ENCODE measurements at regions not wholly inside any gene's neighbourhood (a gene's known extent, or its start where the extent isn't known, plus 50 kb on each side); places are given as distances from the start of the nearest gene placed in this dataset.
"Not testable (repeated sequence)": the region's sequence is repeated elsewhere in the genome, so short reads cannot be mapped to it uniquely, and the experiment has no call there.

- H3K4me1 ChIP-seq (ENCODE audit: control insufficient read depth in 1 of 2, insufficient read depth in 2 of 2, low read length in 2 of 2); H3K27me3 ChIP-seq (ENCODE audit: control insufficient read depth in 1 of 2, insufficient read depth in 2 of 2, low read length in 1 of 2); DNase-seq; H3K9me3 ChIP-seq (ENCODE audit: control insufficient read depth, low read length); H3K36me3 ChIP-seq (ENCODE audit: control insufficient read depth in 1 of 2, insufficient read depth in 2 of 2, low read length in 1 of 2); H3K4me3 ChIP-seq (ENCODE audit: low read length in 2 of 2); H3K27ac ChIP-seq (ENCODE audit: low read depth in 1 of 2, low read length in 2 of 2); ATAC-seq (ENCODE audit: low FRiP score); intact Hi-C loops (cut with DNase I): not testable (repeated sequence)
- WGBS, 2 donors, result 92% methylated on average over 11 of the region's 11 CpGs
Observed at GRCh38 chr5:44756097-44756496, 52.6 kb upstream of the MRPS30 start.

GRCh38 chr5:44747396-44747795 lies 61.4 kb upstream of the MRPS30 start:
- Histone ChIP-seq H3K27ac (ENCODE audit: low read depth in 1 of 2, low read length in 2 of 2) (no peak overlapping the region), H3K27me3 (ENCODE audit: control insufficient read depth in 1 of 2, insufficient read depth in 2 of 2, low read length in 1 of 2) (peaks cover 0 to 1% of the 10 kb centered on the region in 2 donors), H3K9me3 (ENCODE audit: control insufficient read depth, low read length) (no peaks in the 10 kb centered on the region), H3K4me3 (ENCODE audit: low read length in 2 of 2) (no peak overlapping the region), H3K36me3 (ENCODE audit: control insufficient read depth in 1 of 2, insufficient read depth in 2 of 2, low read length in 1 of 2) (no peaks in the 10 kb centered on the region), H3K4me1 (ENCODE audit: control insufficient read depth in 1 of 2, insufficient read depth in 2 of 2, low read length in 2 of 2) (no peaks in the 10 kb centered on the region)
- DNase-seq (no peak), ATAC-seq (ENCODE audit: low FRiP score) (no peak)
- WGBS, 2 donors, result 37 to 46% methylated on average over 1 of the region's 1 CpG
- intact Hi-C loops (cut with DNase I), result no loop called here

GRCh38 chr5:44740660-44741059 lies 68.1 kb upstream of the MRPS30 start:
- Histone ChIP-seq H3K27ac (ENCODE audit: low read depth in 1 of 2, low read length in 2 of 2) (no peak overlapping the region), H3K4me3 (ENCODE audit: low read length in 2 of 2) (no peak overlapping the region), H3K4me1 (ENCODE audit: control insufficient read depth in 1 of 2, insufficient read depth in 2 of 2, low read length in 2 of 2) (no peaks in the 10 kb centered on the region), H3K9me3 (ENCODE audit: control insufficient read depth, low read length) (no peaks in the 10 kb centered on the region), H3K27me3 (ENCODE audit: control insufficient read depth in 1 of 2, insufficient read depth in 2 of 2, low read length in 1 of 2) (no peaks in the 10 kb centered on the region), H3K36me3 (ENCODE audit: control insufficient read depth in 1 of 2, insufficient read depth in 2 of 2, low read length in 1 of 2) (no peaks in the 10 kb centered on the region)
- intact Hi-C loops (cut with DNase I), result no loop called here
- DNase-seq (no peak), ATAC-seq (ENCODE audit: low FRiP score) (no peak)

- intact Hi-C loops (cut with DNase I), result no loop called here
- no peaks in the 10 kb centered on the region for H3K9me3 ChIP-seq (ENCODE audit: control insufficient read depth, low read length)
- no peak for ATAC-seq (ENCODE audit: low FRiP score)
- H3K27me3 ChIP-seq (ENCODE audit: control insufficient read depth in 1 of 2, insufficient read depth in 2 of 2, low read length in 1 of 2), result no peaks in the 10 kb centered on the region
- no peaks in the 10 kb centered on the region for H3K4me1 ChIP-seq (ENCODE audit: control insufficient read depth in 1 of 2, insufficient read depth in 2 of 2, low read length in 2 of 2)
- DNase-seq, result no peak
- H3K36me3 ChIP-seq (ENCODE audit: control insufficient read depth in 1 of 2, insufficient read depth in 2 of 2, low read length in 1 of 2), result no peaks in the 10 kb centered on the region
- WGBS, 2 donors, result 78 to 85% methylated on average over 1 of the region's 1 CpG
- no peak overlapping the region for H3K4me3 ChIP-seq (ENCODE audit: low read length in 2 of 2)
- no peak overlapping the region for H3K27ac ChIP-seq (ENCODE audit: low read depth in 1 of 2, low read length in 2 of 2)
Observed at GRCh38 chr5:44729536-44729935, 79.2 kb upstream of the MRPS30 start.

GRCh38 chr5:44727100-44727499 lies 81.6 kb upstream of the MRPS30 start:
- WGBS, 2 donors, result 55 to 76% methylated on average over 1 of the region's 1 CpG
- intact Hi-C loops (cut with DNase I), result no loop called here

GRCh38 chr5:44719856-44720255 lies 88.9 kb upstream of the MRPS30 start:
- intact Hi-C loops (cut with DNase I), result no loop called here
- Histone ChIP-seq H3K36me3 (ENCODE audit: control insufficient read depth in 1 of 2, insufficient read depth in 2 of 2, low read length in 1 of 2) (no peaks in the 10 kb centered on the region), H3K27me3 (ENCODE audit: control insufficient read depth in 1 of 2, insufficient read depth in 2 of 2, low read length in 1 of 2) (no peaks in the 10 kb centered on the region), H3K9me3 (ENCODE audit: control insufficient read depth, low read length) (no peaks in the 10 kb centered on the region), H3K27ac (ENCODE audit: low read depth in 1 of 2, low read length in 2 of 2) (no peak overlapping the region), H3K4me3 (ENCODE audit: low read length in 2 of 2) (no peak overlapping the region), H3K4me1 (ENCODE audit: control insufficient read depth in 1 of 2, insufficient read depth in 2 of 2, low read length in 2 of 2) (no peaks in the 10 kb centered on the region)
- DNase-seq (no peak), ATAC-seq (ENCODE audit: low FRiP score) (peak; percentile 64)
- 71% methylated on average over 2 of the region's 2 CpGs for WGBS, 2 donors

More at GRCh38 chr5:44727100-44727499, 81.6 kb upstream of the MRPS30 start:
- ATAC-seq (ENCODE audit: low FRiP score), result no peak
- no peak for DNase-seq
- H3K36me3 ChIP-seq (ENCODE audit: control insufficient read depth in 1 of 2, insufficient read depth in 2 of 2, low read length in 1 of 2), result no peaks in the 10 kb centered on the region
- H3K4me3 ChIP-seq (ENCODE audit: low read length in 2 of 2), result no peak overlapping the region
- no peaks in the 10 kb centered on the region for H3K9me3 ChIP-seq (ENCODE audit: control insufficient read depth, low read length)
- no peak overlapping the region for H3K27ac ChIP-seq (ENCODE audit: low read depth in 1 of 2, low read length in 2 of 2)
- no peaks in the 10 kb centered on the region for H3K4me1 ChIP-seq (ENCODE audit: control insufficient read depth in 1 of 2, insufficient read depth in 2 of 2, low read length in 2 of 2)
- no peaks in the 10 kb centered on the region for H3K27me3 ChIP-seq (ENCODE audit: control insufficient read depth in 1 of 2, insufficient read depth in 2 of 2, low read length in 1 of 2)

- H3K4me1 ChIP-seq (ENCODE audit: control insufficient read depth in 1 of 2, insufficient read depth in 2 of 2, low read length in 2 of 2), result no peaks in the 10 kb centered on the region
- H3K27ac ChIP-seq (ENCODE audit: low read depth in 1 of 2, low read length in 2 of 2), result no peak overlapping the region
- 91 to 92% methylated on average over 3 of the region's 3 CpGs for WGBS, 2 donors
- H3K36me3 ChIP-seq (ENCODE audit: control insufficient read depth in 1 of 2, insufficient read depth in 2 of 2, low read length in 1 of 2), result no peaks in the 10 kb centered on the region
- DNase-seq, result no peak
- no peak overlapping the region for H3K4me3 ChIP-seq (ENCODE audit: low read length in 2 of 2)
- intact Hi-C loops (cut with DNase I), result no loop called here
- no peaks in the 10 kb centered on the region for H3K27me3 ChIP-seq (ENCODE audit: control insufficient read depth in 1 of 2, insufficient read depth in 2 of 2, low read length in 1 of 2)
- ATAC-seq (ENCODE audit: low FRiP score), result no peak
- H3K9me3 ChIP-seq (ENCODE audit: control insufficient read depth, low read length), result no peaks in the 10 kb centered on the region
Observed at GRCh38 chr5:44714871-44715561, 93.7 kb upstream of the MRPS30 start.

GRCh38 chr5:44713446-44713845 lies 95.3 kb upstream of the MRPS30 start:
- Histone ChIP-seq H3K9me3 (ENCODE audit: control insufficient read depth, low read length) (no peaks in the 10 kb centered on the region), H3K27me3 (ENCODE audit: control insufficient read depth in 1 of 2, insufficient read depth in 2 of 2, low read length in 1 of 2) (no peaks in the 10 kb centered on the region), H3K4me1 (ENCODE audit: control insufficient read depth in 1 of 2, insufficient read depth in 2 of 2, low read length in 2 of 2) (no peaks in the 10 kb centered on the region), H3K27ac (ENCODE audit: low read depth in 1 of 2, low read length in 2 of 2) (no peak overlapping the region), H3K36me3 (ENCODE audit: control insufficient read depth in 1 of 2, insufficient read depth in 2 of 2, low read length in 1 of 2) (no peaks in the 10 kb centered on the region), H3K4me3 (ENCODE audit: low read length in 2 of 2) (no peak overlapping the region)
- intact Hi-C loops (cut with DNase I), result no loop called here
- ATAC-seq (ENCODE audit: low FRiP score) (no peak), DNase-seq (no peak)
- 44 to 45% methylated on average over 3 of the region's 3 CpGs for WGBS, 2 donors

- intact Hi-C loops (cut with DNase I), result no loop called here
- no peak overlapping the region for H3K4me3 ChIP-seq (ENCODE audit: low read length in 2 of 2)
- WGBS, 2 donors, result 86 to 87% methylated on average over 1 of the region's 1 CpG
Observed at GRCh38 chr5:44711901-44712300, 96.8 kb upstream of the MRPS30 start.

More at GRCh38 chr5:44711901-44712300, 96.8 kb upstream of the MRPS30 start:
- Histone ChIP-seq H3K4me1 (ENCODE audit: control insufficient read depth in 1 of 2, insufficient read depth in 2 of 2, low read length in 2 of 2) (no peaks in the 10 kb centered on the region), H3K9me3 (ENCODE audit: control insufficient read depth, low read length) (no peaks in the 10 kb centered on the region), H3K27ac (ENCODE audit: low read depth in 1 of 2, low read length in 2 of 2) (no peak overlapping the region), H3K27me3 (ENCODE audit: control insufficient read depth in 1 of 2, insufficient read depth in 2 of 2, low read length in 1 of 2) (no peaks in the 10 kb centered on the region), H3K36me3 (ENCODE audit: control insufficient read depth in 1 of 2, insufficient read depth in 2 of 2, low read length in 1 of 2) (no peaks in the 10 kb centered on the region)
- ATAC-seq (ENCODE audit: low FRiP score), result no peak
- DNase-seq, result no peak

All from aorta (tissue), 5 donors.